CD14-positive monocyte (primary cell): ENCODE measurements at regions not wholly inside any gene's neighbourhood (a gene's known extent, or its start where the extent isn't known, plus 50 kb on each side); places are given as distances from the start of the nearest gene placed in this dataset.

ENCODE experiments used
- DNase-seq, 3 donors: peaks; one replicate each; pipeline ENCODE4 v3.0.0-alpha.2; 2011 to 2022
- H2AFZ ChIP-seq: 2 replicates; pipeline ENCODE4 v1.6.0; 2012; ENCODE audit warnings: mild to moderate bottlenecking, low read depth, low read length, inconsistent platforms; ENCODE audit not compliant: insufficient read depth, poor library complexity, severe bottlenecking
- H3K27ac ChIP-seq, 2 donors: 1 replicate in 1 of 2; 2 replicates in 1 of 2; pipeline ENCODE4 v1.5.1; 2012 to 2013; ENCODE audit warnings: low read length in 2 of 2, control low read depth in 1 of 2, inconsistent platforms in 1 of 2, low read depth in 1 of 2, mild to moderate bottlenecking in 1 of 2
- H3K27me3 ChIP-seq, 2 donors: one replicate each; pipeline versions ENCODE4 v1.6.0 to v1.6.1; 2011 to 2013; ENCODE audit warnings: low read length in 2 of 2; ENCODE audit not compliant: control insufficient read depth in 2 of 2, insufficient read depth in 2 of 2
- H3K36me3 ChIP-seq, 2 donors: replicated peaks in 1 of 2; 1 replicate in 1 of 2; 2 replicates in 1 of 2; pipeline versions ENCODE4 v1.5.1 to v1.6.1; 2012 to 2013; ENCODE audit warnings: low read length in 2 of 2, control low read depth in 1 of 2, inconsistent platforms in 1 of 2, mild to moderate bottlenecking in 1 of 2; ENCODE audit not compliant: insufficient read depth in 2 of 2, control insufficient read depth in 1 of 2
- H3K4me1 ChIP-seq, 2 donors: 1 replicate in 1 of 2; 2 replicates in 1 of 2; pipeline versions ENCODE4 v1.5.1 to v1.6.1; 2012 to 2013; ENCODE audit warnings: low read length in 2 of 2, control low read depth in 1 of 2, inconsistent platforms in 1 of 2, mild to moderate bottlenecking in 1 of 2, moderate library complexity in 1 of 2; ENCODE audit not compliant: insufficient read depth in 2 of 2, control insufficient read depth in 1 of 2
- H3K4me2 ChIP-seq: replicated peaks from 2 replicates; pipeline ENCODE3; 2012; ENCODE audit warnings: low read length, moderate library complexity, mild to moderate bottlenecking; ENCODE audit not compliant: poor library complexity, severe bottlenecking; ENCODE audit errors: extremely low read depth
- H3K4me3 ChIP-seq, 3 experiments: fragments of 200-600 bp in 1 of 3; sonication (generic) in 1 of 3; replicated peaks in 1 of 3; 1 replicate in 2 of 3; 2 replicates in 1 of 3; pipeline ENCODE4 v1.5.1; 2011 to 2013; ENCODE audit warnings: low read length in 3 of 3, mild to moderate bottlenecking in 3 of 3, control low read depth in 2 of 3, low read depth in 2 of 3, inconsistent platforms in 1 of 3, moderate library complexity in 1 of 3
- H3K79me2 ChIP-seq: 2 replicates; pipeline ENCODE4 v1.6.0; 2012; ENCODE audit warnings: mild to moderate bottlenecking, control low read depth, inconsistent platforms, low read length, moderate library complexity; ENCODE audit not compliant: insufficient read depth
- H3K9ac ChIP-seq: 2 replicates; pipeline ENCODE4 v1.6.0; 2017; ENCODE audit warnings: low read length, mild to moderate bottlenecking; ENCODE audit not compliant: insufficient read depth, poor library complexity, severe bottlenecking
- H3K9me3 ChIP-seq, 2 donors: replicated peaks in 1 of 2; 1 replicate in 1 of 2; 2 replicates in 1 of 2; pipeline versions ENCODE4 v1.5.1 to v1.6.1; 2012 to 2013; ENCODE audit warnings: low read length in 2 of 2, control low read depth in 1 of 2; ENCODE audit not compliant: control insufficient read depth in 1 of 2, insufficient read depth in 1 of 2
- H4K20me1 ChIP-seq: 2 replicates; pipeline ENCODE4 v1.6.0; 2012; ENCODE audit warnings: mild to moderate bottlenecking, low read length, control low read depth, moderate library complexity; ENCODE audit not compliant: insufficient read depth
- H3K27ac Mint-ChIP-seq, 7 donors: one replicate each; pipeline ENCODE4 v1.8.0; 2020; ENCODE audit warnings: mild to moderate bottlenecking in 7 of 7, mixed read lengths in 7 of 7, moderate library complexity in 6 of 7, inconsistent platforms in 2 of 7
- H3K27me3 Mint-ChIP-seq, 3 donors: one replicate each; pipeline ENCODE4 v1.8.0; 2021 to 2022; ENCODE audit warnings: low read depth in 3 of 3, mild to moderate bottlenecking in 3 of 3, mixed read lengths in 3 of 3, moderate library complexity in 3 of 3, inconsistent platforms in 1 of 3
- H3K36me3 Mint-ChIP-seq, 2 donors: one replicate each; pipeline ENCODE4 v1.8.0; 2020; ENCODE audit warnings: mixed read lengths in 2 of 2, inconsistent platforms in 1 of 2, mild to moderate bottlenecking in 1 of 2
- H3K4me1 Mint-ChIP-seq: one replicate; pipeline ENCODE4 v1.8.0; 2020; ENCODE audit warnings: mild to moderate bottlenecking, mixed read lengths
- H3K4me3 Mint-ChIP-seq, 2 donors: one replicate each; pipeline ENCODE4 v1.8.0; 2020; ENCODE audit warnings: mild to moderate bottlenecking in 2 of 2, mixed read lengths in 2 of 2, moderate library complexity in 1 of 2
- H3K9me3 Mint-ChIP-seq, 7 donors: one replicate each; pipeline ENCODE4 v1.8.0; 2020 to 2022; ENCODE audit warnings: mixed read lengths in 7 of 7, mild to moderate bottlenecking in 6 of 7, moderate library complexity in 6 of 7, inconsistent platforms in 2 of 7
- WGBS: methylation state at CpG from one replicate; pipeline ENCODE4 v1.1.5; 2013; ENCODE audit warnings: missing lambda C conversion rate; ENCODE audit not compliant: insufficient coverage; 5-methylcytosine and 5-hydroxymethylcytosine counted together
- intact Hi-C, 2 donors: fragments of 100-400 bp; cut with micrococcal nuclease; formaldehyde crosslinking; loops; one replicate each; pipeline versions ENCODE4 v1.15.0 to v1.15.1; 2023
- TF ChIP-seq, protein P1 (sequence below): fragments of 200-600 bp; IDR thresholded peaks from one replicate; pipeline ENCODE4 v1.8.0; 2022; ENCODE audit warnings: antibody characterized with exemption, mild to moderate bottlenecking

DNA sequence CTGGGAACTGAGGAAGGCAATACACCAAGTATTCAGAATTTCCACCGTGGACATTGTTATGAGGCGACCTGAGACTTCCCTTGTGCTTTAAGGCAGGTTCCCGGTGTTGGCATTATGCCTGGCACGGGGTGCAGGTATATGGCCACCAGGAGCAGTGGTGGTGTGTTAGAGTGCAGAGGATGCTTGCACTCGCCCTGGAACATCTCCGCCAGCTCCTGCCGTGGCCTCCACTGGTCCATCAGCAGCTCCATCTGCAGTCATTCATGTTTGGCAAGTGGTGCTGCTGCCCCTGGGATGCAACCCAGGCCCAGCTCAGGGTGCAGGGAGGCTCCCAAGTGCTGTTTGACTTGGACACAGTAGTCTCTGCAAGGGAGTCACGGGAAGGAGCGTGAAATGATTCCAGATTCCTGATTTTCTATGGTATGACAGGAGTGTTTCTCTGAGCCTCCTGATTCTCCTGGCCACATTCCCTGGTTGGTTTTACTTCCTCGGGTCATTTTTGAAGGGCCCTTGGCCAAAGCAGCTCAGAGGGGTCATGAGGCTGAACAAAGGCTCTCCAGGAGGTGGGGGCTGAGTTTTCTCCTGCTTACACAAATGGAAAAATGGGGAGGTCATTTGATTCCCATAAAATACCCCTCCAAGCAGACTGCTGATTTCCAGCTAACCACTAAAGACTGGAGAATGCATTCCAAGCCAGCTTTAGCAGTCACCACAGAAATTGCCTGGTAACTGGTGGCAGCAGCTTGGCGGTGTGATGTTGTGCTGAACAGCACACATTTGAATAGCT, 60.4 kb upstream of the PSEN2 start:
- intact Hi-C loops: no loop called here
- Histone ChIP-seq H3K36me3 (no peaks in the 10 kb centered on the region), H3K27ac (no peak overlapping the region), H3K4me3 (no peak overlapping the region), H3K27me3 (no peaks in the 10 kb centered on the region), H3K4me2 (no peak overlapping the region), H3K4me1 (no peaks in the 10 kb centered on the region), H3K9ac (no peak overlapping the region), H3K9me3 (no peaks in the 10 kb centered on the region), H3K79me2 (no peaks in the 10 kb centered on the region), H2AFZ (no peak overlapping the region), H4K20me1 (no peaks in the 10 kb centered on the region)
- no peaks in the 10 kb centered on the region for H3K36me3 Mint-ChIP-seq
- no peaks in the 10 kb centered on the region for H3K4me1 Mint-ChIP-seq
- H3K27me3 Mint-ChIP-seq: peaks cover 0 to 9% (median 2%) of the 10 kb centered on the region in 3 donors
- TF ChIP-seq, protein P1, sequence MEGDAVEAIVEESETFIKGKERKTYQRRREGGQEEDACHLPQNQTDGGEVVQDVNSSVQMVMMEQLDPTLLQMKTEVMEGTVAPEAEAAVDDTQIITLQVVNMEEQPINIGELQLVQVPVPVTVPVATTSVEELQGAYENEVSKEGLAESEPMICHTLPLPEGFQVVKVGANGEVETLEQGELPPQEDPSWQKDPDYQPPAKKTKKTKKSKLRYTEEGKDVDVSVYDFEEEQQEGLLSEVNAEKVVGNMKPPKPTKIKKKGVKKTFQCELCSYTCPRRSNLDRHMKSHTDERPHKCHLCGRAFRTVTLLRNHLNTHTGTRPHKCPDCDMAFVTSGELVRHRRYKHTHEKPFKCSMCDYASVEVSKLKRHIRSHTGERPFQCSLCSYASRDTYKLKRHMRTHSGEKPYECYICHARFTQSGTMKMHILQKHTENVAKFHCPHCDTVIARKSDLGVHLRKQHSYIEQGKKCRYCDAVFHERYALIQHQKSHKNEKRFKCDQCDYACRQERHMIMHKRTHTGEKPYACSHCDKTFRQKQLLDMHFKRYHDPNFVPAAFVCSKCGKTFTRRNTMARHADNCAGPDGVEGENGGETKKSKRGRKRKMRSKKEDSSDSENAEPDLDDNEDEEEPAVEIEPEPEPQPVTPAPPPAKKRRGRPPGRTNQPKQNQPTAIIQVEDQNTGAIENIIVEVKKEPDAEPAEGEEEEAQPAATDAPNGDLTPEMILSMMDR: no peak
- 98% methylated on average over 9 of the region's 11 CpGs for WGBS
- H3K9me3 Mint-ChIP-seq: peaks cover 0 to 2% (median 0%) of the 10 kb centered on the region in 7 donors
- no peak overlapping the region for H3K4me3 Mint-ChIP-seq
- no peak for DNase-seq
- peak overlapping the region in 1 of 7 donors; percentile 14 for H3K27ac Mint-ChIP-seq

DNA sequence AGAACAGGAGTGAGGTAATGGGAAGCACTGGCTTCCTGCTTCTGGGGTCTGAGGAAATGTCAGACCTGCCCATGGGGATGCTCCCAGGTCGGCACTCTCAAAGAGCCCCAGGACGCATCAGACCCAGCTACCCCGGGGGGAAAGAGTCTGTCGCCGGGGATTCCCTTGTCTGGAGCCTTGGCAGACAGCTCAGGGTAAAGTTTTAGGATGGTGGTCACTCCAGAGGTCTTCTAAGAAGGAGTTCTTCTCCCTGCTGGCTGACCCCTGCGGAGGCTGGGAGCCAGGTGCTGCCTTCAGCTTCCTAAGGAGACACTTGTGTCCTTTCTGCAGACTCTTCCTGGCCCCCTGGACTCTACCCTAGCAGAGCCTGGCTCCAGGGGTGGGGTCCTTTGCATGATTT, 61.9 kb upstream of the PSEN2 start:
- Histone ChIP-seq H3K9me3 (no peaks in the 10 kb centered on the region), H3K27me3 (no peaks in the 10 kb centered on the region), H3K79me2 (no peaks in the 10 kb centered on the region), H4K20me1 (no peaks in the 10 kb centered on the region), H3K36me3 (no peaks in the 10 kb centered on the region), H3K4me3 (no peak overlapping the region), H3K27ac (no peak overlapping the region), H2AFZ (no peak overlapping the region), H3K9ac (no peak overlapping the region), H3K4me1 (no peaks in the 10 kb centered on the region), H3K4me2 (no peak overlapping the region)
- no peak overlapping the region for H3K27ac Mint-ChIP-seq
- H3K4me1 Mint-ChIP-seq: no peaks in the 10 kb centered on the region
- intact Hi-C loops: no loop called here
- 70% methylated on average over 3 of the region's 6 CpGs for WGBS
- H3K36me3 Mint-ChIP-seq: no peaks in the 10 kb centered on the region
- H3K9me3 Mint-ChIP-seq: peaks cover 0 to 2% (median 0%) of the 10 kb centered on the region in 7 donors
- H3K4me3 Mint-ChIP-seq: no peak overlapping the region
- TF ChIP-seq, protein P1: no peak
- no peak for DNase-seq
- H3K27me3 Mint-ChIP-seq: peaks cover 0 to 8% (median 2%) of the 10 kb centered on the region in 3 donors
